K562 (cell line): ENCODE measurements at regions not wholly inside any gene's neighbourhood (a gene's known extent, or its start where the extent isn't known, plus 50 kb on each side); places are given as distances from the start of the nearest gene placed in this dataset.
A peak's percentile ranks its signal among the peaks of the same experiment; 100 is the strongest.

ENCODE experiments used
- ATAC-seq: fragments of 200-7000 bp; cut with Tn5 transposase; 3 replicates; pipeline ENCODE4 v1.9.1; 2020; ENCODE audit warnings: moderate library complexity
- BruUV-seq: library from RNA; stranded (reverse); fragments of 400-500 nt; replicated peaks from 2 replicates; lab custom pipeline; 2021; lab: Mats Ljungman, UMichigan
- CTCF ChIA-PET: fragments of 300-600 bp; formaldehyde crosslinking; extraction: SDS; loops from one replicate; lab custom pipeline; 2021; ENCODE audit warnings: low intra/inter-chr PET ratio; lab: Yijun Ruan, JAX
- POLR2A ChIA-PET: fragments of 300-600, 350-650 bp; sonication (Branson Sonifier 250); formaldehyde crosslinking; extraction: SDS; loops from one replicate; lab custom pipeline; 2021; ENCODE audit warnings: antibody characterized with exemption, inconsistent platforms; lab: Yijun Ruan, JAX
- DNase-seq, 4 experiments: peaks; one replicate each; pipeline versions ENCODE4 v3.0.0 to v3.0.0-alpha.2; 2011 to 2018; ENCODE audit warnings: low spot score in 3 of 4, mixed read lengths in 3 of 4; ENCODE audit errors: extremely low read depth in 1 of 4
- FAIRE-seq: peaks from 2 replicates; lab custom pipeline; 2011; peaks lifted over from hg19 to GRCh38; lab: Jason Lieb, UNC
- H2AFZ ChIP-seq: 2 replicates; pipeline ENCODE4 v1.6.0; 2011; ENCODE audit warnings: low read depth, low read length, control low read depth, inconsistent platforms
- H3K27ac ChIP-seq: fragments of 200-600 bp; 3 replicates; pipeline ENCODE4 v1.8.0; 2011; ENCODE audit warnings: low read depth, mild to moderate bottlenecking, control low read depth, inconsistent platforms, low read length, moderate library complexity, mixed read lengths; ENCODE audit errors: extremely low read depth
- H3K27me3 ChIP-seq, 2 experiments: fragments of 300-600 bp in 1 of 2; 2 replicates in 1 of 2; 3 replicates in 1 of 2; pipeline versions ENCODE4 v1.6.0 to v1.8.0; 2011; ENCODE audit warnings: inconsistent platforms in 2 of 2, low read length in 2 of 2, mild to moderate bottlenecking in 1 of 2, mixed read lengths in 1 of 2, moderate library complexity in 1 of 2; ENCODE audit not compliant: control insufficient read depth in 2 of 2, insufficient read depth in 2 of 2
- H3K36me3 ChIP-seq: fragments of 300-600 bp; 3 replicates; pipeline ENCODE4 v1.8.0; 2011; ENCODE audit warnings: mild to moderate bottlenecking, low read length, inconsistent platforms; ENCODE audit not compliant: control insufficient read depth, insufficient read depth
- H3K4me1 ChIP-seq, 2 experiments: fragments of 200-600 bp in 1 of 2; replicated peaks in 1 of 2; 2 replicates in 1 of 2; 3 replicates in 1 of 2; pipeline versions ENCODE4 v1.5.1 to v1.8.0; 2011; ENCODE audit warnings: inconsistent platforms in 2 of 2, low read length in 2 of 2, mild to moderate bottlenecking in 1 of 2, mixed read lengths in 1 of 2, moderate library complexity in 1 of 2; ENCODE audit not compliant: control insufficient read depth in 2 of 2, insufficient read depth in 2 of 2
- H3K4me2 ChIP-seq: 2 replicates; pipeline ENCODE4 v1.6.1; 2011; ENCODE audit warnings: low read length, control low read depth, inconsistent platforms, mixed read lengths; ENCODE audit not compliant: insufficient read depth
- H3K4me3 ChIP-seq: fragments of 200-600 bp; sonication (generic), shearing (Covaris generic); 2 replicates; pipeline ENCODE4 v1.5.1; 2016; ENCODE audit warnings: control low read depth, inconsistent platforms
- H3K79me2 ChIP-seq: fragments of 200-600 bp; 3 replicates; pipeline ENCODE4 v1.8.0; 2011; ENCODE audit warnings: low read length, inconsistent platforms; ENCODE audit not compliant: control insufficient read depth, insufficient read depth
- H3K9ac ChIP-seq, 2 experiments: 2 replicates each; pipeline versions ENCODE4 v1.6.0 to v1.6.1; 2011; ENCODE audit warnings: low read depth in 2 of 2, low read length in 2 of 2, control low read depth in 1 of 2, inconsistent platforms in 1 of 2, mild to moderate bottlenecking in 1 of 2, mixed read lengths in 1 of 2; ENCODE audit not compliant: insufficient read depth in 1 of 2
- H3K9me1 ChIP-seq: one replicate; pipeline ENCODE4 v1.6.0; 2011; ENCODE audit warnings: inconsistent platforms, mild to moderate bottlenecking, low read length, moderate library complexity; ENCODE audit not compliant: control insufficient read depth, insufficient read depth
- H3K9me3 ChIP-seq: replicated peaks from 2 replicates; pipeline ENCODE4 v1.5.1; 2011; ENCODE audit warnings: low read depth, low read length, inconsistent platforms; ENCODE audit not compliant: control insufficient read depth, insufficient read depth
- H4K20me1 ChIP-seq: replicated peaks from 2 replicates; pipeline ENCODE4 v1.6.1; 2011; ENCODE audit warnings: low read length, inconsistent platforms, mixed read lengths; ENCODE audit not compliant: control insufficient read depth, insufficient read depth
- RBM25 ChIP-seq: fragments of 200-400 bp; formaldehyde crosslinking; IDR thresholded peaks from 2 replicates; pipeline ENCODE4 v1.6.1; 2018; ENCODE audit warnings: low read length, low read depth, moderate library complexity; ENCODE audit not compliant: severe bottlenecking
- SMAD4 ChIP-seq: fragments of 250-450 bp; sonication (Bioruptor Pico); conservative IDR thresholded peaks from 2 replicates; pipeline ENCODE4 v1.8.0; 2021; ENCODE audit warnings: inconsistent platforms, mild to moderate bottlenecking, moderate library complexity
- TBL1XR1 ChIP-seq, 2 experiments: IDR thresholded peaks; 2 replicates each; pipeline ENCODE4 v1.6.1; 2012; ENCODE audit warnings: improper control_type of control experiment in 2 of 2, low read length in 2 of 2, mild to moderate bottlenecking in 1 of 2
- ZNF384 ChIP-seq: IDR thresholded peaks from 2 replicates; pipeline ENCODE4 v1.6.1; 2012; ENCODE audit warnings: low read depth, low read length, improper control_type of control experiment
- ZNF668 ChIP-seq: fragments of 250-450 bp; sonication (Bioruptor Pico); IDR thresholded peaks from 2 replicates; pipeline ENCODE4 v1.8.0; 2022; ENCODE audit warnings: mild to moderate bottlenecking, inconsistent platforms
- WGBS: fragments of 100-300 bp; shearing (Covaris generic); methylation state at CpG from one replicate; pipeline ENCODE4 v1.1.6; 2016; ENCODE audit warnings: low coverage, mixed read lengths; ENCODE audit not compliant: insufficient coverage; ENCODE audit errors: missing lambda C conversion rate; 5-methylcytosine and 5-hydroxymethylcytosine counted together
- in situ Hi-C: fragments of 300-500 bp; cut with MboI; formaldehyde crosslinking; loops from 4 replicates; pipeline ENCODE4 v1.15.0; 2018; ENCODE audit warnings: inconsistent platforms, mixed read lengths
- intact Hi-C: fragments of 100-400 bp; cut with micrococcal nuclease; formaldehyde crosslinking; loops from 2 replicates; pipeline ENCODE4 v1.14.2; 2022
- TF ChIP-seq, protein P1 (sequence below): IDR thresholded peaks from 3 replicates; pipeline ENCODE4 v1.6.1; 2011; ENCODE audit warnings: borderline replicate concordance, mild to moderate bottlenecking; ENCODE audit not compliant: insufficient read length, insufficient read depth

- Histone ChIP-seq H3K27me3 (peaks cover 0 to 16% of the 10 kb centered on the region in 2 experiments; a peak in 1 of 5 replicates), H3K9ac (no peak overlapping the region), H3K9me3 (no peaks in the 10 kb centered on the region), H3K4me1 (no peaks in the 10 kb centered on the region), H3K9me1 (no peaks in the 10 kb centered on the region), H3K4me3 (no peak overlapping the region), H3K4me2 (no peak overlapping the region), H3K36me3 (no peaks in the 10 kb centered on the region), H4K20me1 (no peaks in the 10 kb centered on the region), H3K79me2 (no peaks in the 10 kb centered on the region), H3K27ac (no peak overlapping the region), H2AFZ (no peak overlapping the region)
- WGBS = 0% methylated on average over 3 of the region's 3 CpGs
- in situ Hi-C loops = no loop called here
- DNase-seq (no peak), FAIRE-seq (no peak), ATAC-seq (no peak)
- ChIA-PET CTCF (no interaction called here), POLR2A (interaction anchor here (0.6 kb wide), 1 partner anchor 182 kb away, joined by 3 read pairs; no protein-coding TSS in a partner anchor)
- no TSS peak for BruUV-seq
- no peak for TF ChIP-seq ZNF668 (CRISPR knock-in tag)
- TF ChIP-seq, protein P1, sequence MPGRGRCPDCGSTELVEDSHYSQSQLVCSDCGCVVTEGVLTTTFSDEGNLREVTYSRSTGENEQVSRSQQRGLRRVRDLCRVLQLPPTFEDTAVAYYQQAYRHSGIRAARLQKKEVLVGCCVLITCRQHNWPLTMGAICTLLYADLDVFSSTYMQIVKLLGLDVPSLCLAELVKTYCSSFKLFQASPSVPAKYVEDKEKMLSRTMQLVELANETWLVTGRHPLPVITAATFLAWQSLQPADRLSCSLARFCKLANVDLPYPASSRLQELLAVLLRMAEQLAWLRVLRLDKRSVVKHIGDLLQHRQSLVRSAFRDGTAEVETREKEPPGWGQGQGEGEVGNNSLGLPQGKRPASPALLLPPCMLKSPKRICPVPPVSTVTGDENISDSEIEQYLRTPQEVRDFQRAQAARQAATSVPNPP = no peak
- TF ChIP-seq ZNF384 = no peak
- intact Hi-C loops = no loop called here
Measured at GRCh38 chr14:64641760-64642159, 62.5 kb upstream of the PLEKHG3 start.

GRCh38 chr14:64643709-64644108 is 60.5 kb upstream of the PLEKHG3 start:
- intact Hi-C loops = no loop called here
- no TSS peak for BruUV-seq
- no peak for DNase-seq
- no peaks in the 10 kb centered on the region for H3K79me2 ChIP-seq
- WGBS = 13% methylated on average over 3 of the region's 3 CpGs
- no peaks in the 10 kb centered on the region for H3K4me1 ChIP-seq
- H3K4me3 ChIP-seq = no peak overlapping the region
- CTCF ChIA-PET = no interaction called here
- no peak for TF ChIP-seq SMAD4 (CRISPR knock-in tag)
- TF ChIP-seq TBL1XR1 (IDR thresholded peaks at IDR 0.05; ENCODE audit: low read length in 2 of 2) = no peak
- peak; percentile 59 for TF ChIP-seq RBM25
- TF ChIP-seq, all 486 proteins: peak for 1
- no peak for FAIRE-seq
- H3K36me3 ChIP-seq = no peaks in the 10 kb centered on the region
- no peaks in the 10 kb centered on the region for H4K20me1 ChIP-seq
- no peaks in the 10 kb centered on the region for H3K9me1 ChIP-seq
- peaks cover 0 to 16% of the 10 kb centered on the region in 2 experiments; a peak in 1 of 5 replicates for H3K27me3 ChIP-seq
- H3K9me3 ChIP-seq = no peaks in the 10 kb centered on the region
- POLR2A ChIA-PET = no interaction called here
- no peak overlapping the region for H3K4me2 ChIP-seq
- ATAC-seq = no peak
- H2AFZ ChIP-seq = no peak overlapping the region
- in situ Hi-C loops = no loop called here
- H3K27ac ChIP-seq = no peak overlapping the region
- no peak overlapping the region for H3K9ac ChIP-seq
